ENCODE measurements at regions not wholly inside any gene's neighbourhood (a gene's known extent, or its start where the extent isn't known, plus 50 kb on each side); places are given as distances from the start of the nearest gene placed in this dataset.

GRCh38 chr2:193124815-193125214 lies 930.1 kb upstream of the TMEFF2 start:
- ChIA-PET POLR2A (no interaction called here), CTCF (no interaction called here)
- H3K27ac ChIP-seq (ENCODE audit: extremely low read depth, low read depth, low read length): no peak overlapping the region
- H3K36me3 ChIP-seq (ENCODE audit: control insufficient read depth in 2 of 2, insufficient read depth in 1 of 2, low read length in 2 of 2): no peaks in the 10 kb centered on the region
- H3K9me3 ChIP-seq (ENCODE audit: control insufficient read depth, insufficient read depth, low read depth, low read length): no peaks in the 10 kb centered on the region
- TF ChIP-seq ZFP3 (tag by site-specific recombination; IDR thresholded peaks at IDR 0.05; ENCODE audit: low read depth): no peak
- no peak for TF ChIP-seq ZNF112 (tag by site-specific recombination; IDR thresholded peaks at IDR 0.05)
- no peak for TF ChIP-seq ZNF48 (tag by site-specific recombination; IDR thresholded peaks at IDR 0.05)
- TF ChIP-seq ZNF639 (tag by site-specific recombination; IDR thresholded peaks at IDR 0.05): no peak
- TF ChIP-seq SALL2 (tag by site-specific recombination; IDR thresholded peaks at IDR 0.05; ENCODE audit: borderline replicate concordance): no peak
- TF ChIP-seq ZNF121 (tag by site-specific recombination; IDR thresholded peaks at IDR 0.05): no peak
- no peak for TF ChIP-seq ZNF623 (tag by site-specific recombination; IDR thresholded peaks at IDR 0.05)
- no peak for TF ChIP-seq ZNF266 (tag by site-specific recombination; IDR thresholded peaks at IDR 0.05; ENCODE audit: low read depth)
- TF ChIP-seq ZNF555 (tag by site-specific recombination; conservative IDR thresholded peaks at IDR 0.05): no peak
- TF ChIP-seq ZNF133 (tag by site-specific recombination; IDR thresholded peaks at IDR 0.05): no peak
- no peak for TF ChIP-seq SCRT2 (tag by site-specific recombination; IDR thresholded peaks at IDR 0.05)
- no peak overlapping the region for H3K4me3 ChIP-seq (ENCODE audit: low read depth, low read length)
- no peaks in the 10 kb centered on the region for H3K4me1 ChIP-seq (ENCODE audit: control insufficient read depth, insufficient read depth, low read length)

- Histone ChIP-seq H3K36me3 (ENCODE audit: control insufficient read depth in 2 of 2, insufficient read depth in 1 of 2, low read length in 2 of 2) (no peaks in the 10 kb centered on the region), H3K4me3 (ENCODE audit: low read depth, low read length) (no peak overlapping the region), H3K9me3 (ENCODE audit: control insufficient read depth, insufficient read depth, low read depth, low read length) (no peaks in the 10 kb centered on the region), H3K27ac (ENCODE audit: extremely low read depth, low read depth, low read length) (no peak overlapping the region), H3K4me1 (ENCODE audit: control insufficient read depth, insufficient read depth, low read length) (no peaks in the 10 kb centered on the region)
- TF ChIP-seq ZSCAN30 (tag by site-specific recombination; IDR thresholded peaks at IDR 0.05) (no peak), REST (tag by site-specific recombination; IDR thresholded peaks at IDR 0.05) (no peak), ZNF416 (tag by site-specific recombination; IDR thresholded peaks at IDR 0.05) (no peak)
- ChIA-PET CTCF (no interaction called here), POLR2A (no interaction called here)
Observed at GRCh38 chr2:193114827-193115226, 920.1 kb upstream of the TMEFF2 start.

- Histone ChIP-seq H3K27ac (ENCODE audit: extremely low read depth, low read depth, low read length) (no peak overlapping the region), H3K4me3 (ENCODE audit: low read depth, low read length) (no peak overlapping the region), H3K4me1 (ENCODE audit: control insufficient read depth, insufficient read depth, low read length) (no peaks in the 10 kb centered on the region), H3K9me3 (ENCODE audit: control insufficient read depth, insufficient read depth, low read depth, low read length) (no peaks in the 10 kb centered on the region), H3K36me3 (ENCODE audit: control insufficient read depth in 2 of 2, insufficient read depth in 1 of 2, low read length in 2 of 2) (no peaks in the 10 kb centered on the region)
- CTCF ChIA-PET: no interaction called here
- POLR2A ChIA-PET: no interaction called here
- TF ChIP-seq REST (tag by site-specific recombination; IDR thresholded peaks at IDR 0.05) (no peak), SP2 (tag by site-specific recombination; IDR thresholded peaks at IDR 0.05) (no peak), ZNF274 (IDR thresholded peaks at IDR 0.05; ENCODE audit: low read length) (no peak), ZNF274 (tag by site-specific recombination; IDR thresholded peaks at IDR 0.05; ENCODE audit: borderline replicate concordance) (no peak)
Observed at GRCh38 chr2:193112986-193113385, 918.3 kb upstream of the TMEFF2 start.
